GM23338 (cell line): ENCODE measurements at regions not wholly inside any gene's neighbourhood (a gene's known extent, or its start where the extent isn't known, plus 50 kb on each side); places are given as distances from the start of the nearest gene placed in this dataset.

Experiments used
- ATAC-seq: fragments of 200-7000 bp; cut with Tn5 transposase; 3 replicates; pipeline ENCODE4 v1.9.1; 2020
- DNase-seq: peaks from one replicate; pipeline ENCODE4 v3.0.0-alpha.2; 2015; ENCODE audit warnings: low spot score
- H2AFZ ChIP-seq: fragments of 200-600 bp; sonication (generic); 2 replicates; pipeline ENCODE4 v1.8.0; 2016; ENCODE audit warnings: antibody characterized with exemption, mild to moderate bottlenecking, moderate library complexity
- H3F3A ChIP-seq: fragments of 200-600 bp; sonication (generic); replicated peaks from 2 replicates; pipeline ENCODE4 v1.8.0; 2017; ENCODE audit warnings: antibody characterized with exemption, mixed run types, low read depth
- H3K27ac ChIP-seq: fragments of 200-600 bp; sonication (generic); 2 replicates; pipeline ENCODE4 v1.6.1; 2016; ENCODE audit warnings: low read depth
- H3K27me3 ChIP-seq: fragments of 200-600 bp; sonication (generic); 2 replicates; pipeline ENCODE4 v1.8.0; 2016; ENCODE audit warnings: mild to moderate bottlenecking, mixed run types, moderate library complexity; ENCODE audit not compliant: insufficient read depth
- H3K36me3 ChIP-seq: fragments of 200-600 bp; sonication (generic); 2 replicates; pipeline ENCODE4 v1.8.0; 2016; ENCODE audit warnings: mild to moderate bottlenecking; ENCODE audit not compliant: insufficient read depth
- H3K4me1 ChIP-seq: fragments of 200-600 bp; sonication (generic); 2 replicates; pipeline ENCODE4 v1.8.0; 2016; ENCODE audit warnings: mild to moderate bottlenecking, moderate library complexity; ENCODE audit not compliant: insufficient read depth
- H3K4me2 ChIP-seq: fragments of 200-600 bp; sonication (generic); 2 replicates; pipeline ENCODE4 v1.7.1; 2017; ENCODE audit warnings: mixed run types
- H3K4me3 ChIP-seq: fragments of 200-600 bp; sonication (generic); 2 replicates; pipeline ENCODE4 v1.6.1; 2016; ENCODE audit warnings: mixed run types
- H3K79me2 ChIP-seq: fragments of 200-600 bp; sonication (generic); replicated peaks from 2 replicates; pipeline ENCODE4 v1.8.0; 2017; ENCODE audit warnings: mild to moderate bottlenecking; ENCODE audit not compliant: insufficient read depth
- H3K9me2 ChIP-seq: fragments of 200-600 bp; sonication (generic); 2 replicates; pipeline ENCODE4 v1.8.0; 2017; ENCODE audit not compliant: insufficient read depth
- H4K20me1 ChIP-seq: fragments of 200-600 bp; sonication (generic); replicated peaks from 2 replicates; pipeline ENCODE4 v1.8.0; 2017; ENCODE audit warnings: mild to moderate bottlenecking; ENCODE audit not compliant: insufficient read depth
- H3K27ac Mint-ChIP-seq: 2 replicates; pipeline ENCODE4 v1.8.0; 2020; ENCODE audit warnings: inconsistent platforms, mild to moderate bottlenecking, moderate library complexity, mixed read lengths
- H3K27me3 Mint-ChIP-seq: 3 replicates; pipeline ENCODE4 v1.8.0; 2022; ENCODE audit warnings: low read depth, mild to moderate bottlenecking, moderate library complexity, mixed read lengths, inconsistent platforms; ENCODE audit not compliant: insufficient read depth, poor library complexity
- H3K36me3 Mint-ChIP-seq: 3 replicates; pipeline ENCODE4 v1.8.0; 2021; ENCODE audit warnings: low read depth, mild to moderate bottlenecking, inconsistent platforms, moderate library complexity, mixed read lengths
- H3K4me1 Mint-ChIP-seq: 3 replicates; pipeline ENCODE4 v1.8.0; 2020; ENCODE audit warnings: mild to moderate bottlenecking, inconsistent platforms, mixed read lengths
- H3K4me3 Mint-ChIP-seq: 3 replicates; pipeline ENCODE4 v1.8.0; 2021; ENCODE audit warnings: moderate library complexity, mild to moderate bottlenecking, inconsistent platforms, mixed read lengths
- H3K9me3 Mint-ChIP-seq: 3 replicates; pipeline ENCODE4 v1.8.0; 2020; ENCODE audit warnings: moderate library complexity, mild to moderate bottlenecking, inconsistent platforms, mixed read lengths
- ZNF331 ChIP-seq: fragments of 250-450 bp; sonication (Bioruptor Pico); IDR thresholded peaks from 2 replicates; pipeline ENCODE4 v1.5.0; 2020; ENCODE audit warnings: low read depth, mild to moderate bottlenecking, moderate library complexity
- TF ChIP-seq, protein P1 (sequence below): IDR thresholded peaks from one replicate; pipeline ENCODE4 v1.6.1; 2018; ENCODE audit warnings: antibody characterized with exemption; ENCODE audit not compliant: unreplicated experiment
- TF ChIP-seq, protein P2 (sequence below): fragments of 250-450 bp; sonication (Bioruptor Pico); IDR thresholded peaks from 2 replicates; pipeline ENCODE4 v1.5.0; 2020; ENCODE audit warnings: mild to moderate bottlenecking, moderate library complexity
- TF ChIP-seq, protein P3 (sequence below), 2 experiments: fragments of 200-600 bp in 1 of 2; sonication (generic) in 1 of 2; conservative IDR thresholded peaks; 2 replicates each; pipeline versions ENCODE4 v1.5.1 to v1.6.1; 2016 to 2017; ENCODE audit warnings: antibody characterized with exemption in 2 of 2, low read depth in 2 of 2, mild to moderate bottlenecking in 2 of 2, moderate library complexity in 1 of 2

GRCh38 chr10:71124921-71125748 is 87.2 kb upstream of the UNC5B start:
- Histone ChIP-seq H3K27me3 (no peaks in the 10 kb centered on the region), H4K20me1 (no peaks in the 10 kb centered on the region), H3K27ac (no peak overlapping the region), H3K36me3 (peaks cover 3% of the 10 kb centered on the region; the same call in 1 of the 2 replicates), H3F3A (no peaks in the 10 kb centered on the region), H3K4me2 (no peak overlapping the region), H3K4me3 (no peak overlapping the region), H2AFZ (no peak overlapping the region), H3K4me1 (no peaks in the 10 kb centered on the region), H3K9me2 (peaks cover 5% of the 10 kb centered on the region; the same call in 1 of the 2 replicates), H3K79me2 (no peaks in the 10 kb centered on the region)
- DNase-seq: no peak
- H3K4me1 Mint-ChIP-seq: peaks cover 12% of the 10 kb centered on the region
- peaks cover 14% of the 10 kb centered on the region for H3K9me3 Mint-ChIP-seq
- no peak for TF ChIP-seq ZNF331 (CRISPR knock-in tag)
- TF ChIP-seq, protein P1, sequence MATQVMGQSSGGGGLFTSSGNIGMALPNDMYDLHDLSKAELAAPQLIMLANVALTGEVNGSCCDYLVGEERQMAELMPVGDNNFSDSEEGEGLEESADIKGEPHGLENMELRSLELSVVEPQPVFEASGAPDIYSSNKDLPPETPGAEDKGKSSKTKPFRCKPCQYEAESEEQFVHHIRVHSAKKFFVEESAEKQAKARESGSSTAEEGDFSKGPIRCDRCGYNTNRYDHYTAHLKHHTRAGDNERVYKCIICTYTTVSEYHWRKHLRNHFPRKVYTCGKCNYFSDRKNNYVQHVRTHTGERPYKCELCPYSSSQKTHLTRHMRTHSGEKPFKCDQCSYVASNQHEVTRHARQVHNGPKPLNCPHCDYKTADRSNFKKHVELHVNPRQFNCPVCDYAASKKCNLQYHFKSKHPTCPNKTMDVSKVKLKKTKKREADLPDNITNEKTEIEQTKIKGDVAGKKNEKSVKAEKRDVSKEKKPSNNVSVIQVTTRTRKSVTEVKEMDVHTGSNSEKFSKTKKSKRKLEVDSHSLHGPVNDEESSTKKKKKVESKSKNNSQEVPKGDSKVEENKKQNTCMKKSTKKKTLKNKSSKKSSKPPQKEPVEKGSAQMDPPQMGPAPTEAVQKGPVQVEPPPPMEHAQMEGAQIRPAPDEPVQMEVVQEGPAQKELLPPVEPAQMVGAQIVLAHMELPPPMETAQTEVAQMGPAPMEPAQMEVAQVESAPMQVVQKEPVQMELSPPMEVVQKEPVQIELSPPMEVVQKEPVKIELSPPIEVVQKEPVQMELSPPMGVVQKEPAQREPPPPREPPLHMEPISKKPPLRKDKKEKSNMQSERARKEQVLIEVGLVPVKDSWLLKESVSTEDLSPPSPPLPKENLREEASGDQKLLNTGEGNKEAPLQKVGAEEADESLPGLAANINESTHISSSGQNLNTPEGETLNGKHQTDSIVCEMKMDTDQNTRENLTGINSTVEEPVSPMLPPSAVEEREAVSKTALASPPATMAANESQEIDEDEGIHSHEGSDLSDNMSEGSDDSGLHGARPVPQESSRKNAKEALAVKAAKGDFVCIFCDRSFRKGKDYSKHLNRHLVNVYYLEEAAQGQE: no peak
- TF ChIP-seq, protein P2, sequence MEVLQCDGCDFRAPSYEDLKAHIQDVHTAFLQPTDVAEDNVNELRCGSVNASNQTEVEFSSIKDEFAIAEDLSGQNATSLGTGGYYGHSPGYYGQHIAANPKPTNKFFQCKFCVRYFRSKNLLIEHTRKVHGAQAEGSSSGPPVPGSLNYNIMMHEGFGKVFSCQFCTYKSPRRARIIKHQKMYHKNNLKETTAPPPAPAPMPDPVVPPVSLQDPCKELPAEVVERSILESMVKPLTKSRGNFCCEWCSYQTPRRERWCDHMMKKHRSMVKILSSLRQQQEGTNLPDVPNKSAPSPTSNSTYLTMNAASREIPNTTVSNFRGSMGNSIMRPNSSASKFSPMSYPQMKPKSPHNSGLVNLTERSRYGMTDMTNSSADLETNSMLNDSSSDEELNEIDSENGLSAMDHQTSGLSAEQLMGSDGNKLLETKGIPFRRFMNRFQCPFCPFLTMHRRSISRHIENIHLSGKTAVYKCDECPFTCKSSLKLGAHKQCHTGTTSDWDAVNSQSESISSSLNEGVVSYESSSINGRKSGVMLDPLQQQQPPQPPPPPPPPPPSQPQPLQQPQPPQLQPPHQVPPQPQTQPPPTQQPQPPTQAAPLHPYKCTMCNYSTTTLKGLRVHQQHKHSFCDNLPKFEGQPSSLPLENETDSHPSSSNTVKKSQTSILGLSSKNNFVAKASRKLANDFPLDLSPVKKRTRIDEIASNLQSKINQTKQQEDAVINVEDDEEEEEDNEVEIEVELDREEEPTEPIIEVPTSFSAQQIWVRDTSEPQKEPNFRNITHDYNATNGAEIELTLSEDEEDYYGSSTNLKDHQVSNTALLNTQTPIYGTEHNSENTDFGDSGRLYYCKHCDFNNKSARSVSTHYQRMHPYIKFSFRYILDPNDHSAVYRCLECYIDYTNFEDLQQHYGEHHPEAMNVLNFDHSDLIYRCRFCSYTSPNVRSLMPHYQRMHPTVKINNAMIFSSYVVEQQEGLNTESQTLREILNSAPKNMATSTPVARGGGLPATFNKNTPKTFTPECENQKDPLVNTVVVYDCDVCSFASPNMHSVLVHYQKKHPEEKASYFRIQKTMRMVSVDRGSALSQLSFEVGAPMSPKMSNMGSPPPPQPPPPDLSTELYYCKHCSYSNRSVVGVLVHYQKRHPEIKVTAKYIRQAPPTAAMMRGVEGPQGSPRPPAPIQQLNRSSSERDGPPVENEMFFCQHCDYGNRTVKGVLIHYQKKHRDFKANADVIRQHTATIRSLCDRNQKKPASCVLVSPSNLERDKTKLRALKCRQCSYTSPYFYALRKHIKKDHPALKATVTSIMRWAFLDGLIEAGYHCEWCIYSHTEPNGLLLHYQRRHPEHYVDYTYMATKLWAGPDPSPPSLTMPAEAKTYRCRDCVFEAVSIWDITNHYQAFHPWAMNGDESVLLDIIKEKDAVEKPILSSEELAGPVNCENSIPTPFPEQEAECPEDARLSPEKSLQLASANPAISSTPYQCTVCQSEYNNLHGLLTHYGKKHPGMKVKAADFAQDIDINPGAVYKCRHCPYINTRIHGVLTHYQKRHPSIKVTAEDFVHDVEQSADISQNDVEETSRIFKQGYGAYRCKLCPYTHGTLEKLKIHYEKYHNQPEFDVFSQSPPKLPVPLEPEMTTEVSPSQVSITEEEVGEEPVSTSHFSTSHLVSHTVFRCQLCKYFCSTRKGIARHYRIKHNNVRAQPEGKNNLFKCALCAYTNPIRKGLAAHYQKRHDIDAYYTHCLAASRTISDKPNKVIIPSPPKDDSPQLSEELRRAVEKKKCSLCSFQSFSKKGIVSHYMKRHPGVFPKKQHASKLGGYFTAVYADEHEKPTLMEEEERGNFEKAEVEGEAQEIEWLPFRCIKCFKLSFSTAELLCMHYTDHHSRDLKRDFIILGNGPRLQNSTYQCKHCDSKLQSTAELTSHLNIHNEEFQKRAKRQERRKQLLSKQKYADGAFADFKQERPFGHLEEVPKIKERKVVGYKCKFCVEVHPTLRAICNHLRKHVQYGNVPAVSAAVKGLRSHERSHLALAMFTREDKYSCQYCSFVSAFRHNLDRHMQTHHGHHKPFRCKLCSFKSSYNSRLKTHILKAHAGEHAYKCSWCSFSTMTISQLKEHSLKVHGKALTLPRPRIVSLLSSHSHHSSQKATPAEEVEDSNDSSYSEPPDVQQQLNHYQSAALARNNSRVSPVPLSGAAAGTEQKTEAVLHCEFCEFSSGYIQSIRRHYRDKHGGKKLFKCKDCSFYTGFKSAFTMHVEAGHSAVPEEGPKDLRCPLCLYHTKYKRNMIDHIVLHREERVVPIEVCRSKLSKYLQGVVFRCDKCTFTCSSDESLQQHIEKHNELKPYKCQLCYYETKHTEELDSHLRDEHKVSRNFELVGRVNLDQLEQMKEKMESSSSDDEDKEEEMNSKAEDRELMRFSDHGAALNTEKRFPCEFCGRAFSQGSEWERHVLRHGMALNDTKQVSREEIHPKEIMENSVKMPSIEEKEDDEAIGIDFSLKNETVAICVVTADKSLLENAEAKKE: no peak
- TF ChIP-seq, protein P3, sequence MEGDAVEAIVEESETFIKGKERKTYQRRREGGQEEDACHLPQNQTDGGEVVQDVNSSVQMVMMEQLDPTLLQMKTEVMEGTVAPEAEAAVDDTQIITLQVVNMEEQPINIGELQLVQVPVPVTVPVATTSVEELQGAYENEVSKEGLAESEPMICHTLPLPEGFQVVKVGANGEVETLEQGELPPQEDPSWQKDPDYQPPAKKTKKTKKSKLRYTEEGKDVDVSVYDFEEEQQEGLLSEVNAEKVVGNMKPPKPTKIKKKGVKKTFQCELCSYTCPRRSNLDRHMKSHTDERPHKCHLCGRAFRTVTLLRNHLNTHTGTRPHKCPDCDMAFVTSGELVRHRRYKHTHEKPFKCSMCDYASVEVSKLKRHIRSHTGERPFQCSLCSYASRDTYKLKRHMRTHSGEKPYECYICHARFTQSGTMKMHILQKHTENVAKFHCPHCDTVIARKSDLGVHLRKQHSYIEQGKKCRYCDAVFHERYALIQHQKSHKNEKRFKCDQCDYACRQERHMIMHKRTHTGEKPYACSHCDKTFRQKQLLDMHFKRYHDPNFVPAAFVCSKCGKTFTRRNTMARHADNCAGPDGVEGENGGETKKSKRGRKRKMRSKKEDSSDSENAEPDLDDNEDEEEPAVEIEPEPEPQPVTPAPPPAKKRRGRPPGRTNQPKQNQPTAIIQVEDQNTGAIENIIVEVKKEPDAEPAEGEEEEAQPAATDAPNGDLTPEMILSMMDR (conservative IDR thresholded peaks at IDR 0.05; ENCODE audit: low read depth in 2 of 2): peak in 1 of 2 experiments; percentile 40; a peak in 2 of 4 replicates
- ATAC-seq: peak; percentile 43
- H3K27me3 Mint-ChIP-seq: no peaks in the 10 kb centered on the region
- no peak overlapping the region for H3K4me3 Mint-ChIP-seq
- H3K36me3 Mint-ChIP-seq: 0 out of 3 replicates have a peak, but pooled peaks cover 3% of the 10 kb centered on the region
- H3K27ac Mint-ChIP-seq: no peak overlapping the region
